MM.1S (cell line): ENCODE measurements at regions not wholly inside any gene's neighbourhood (a gene's known extent, or its start where the extent isn't known, plus 50 kb on each side); places are given as distances from the start of the nearest gene placed in this dataset.

Experiments used
- EZH2 ChIP-seq: fragments of 300-600 bp; sonication (generic); optimal IDR thresholded peaks from 2 replicates; pipeline ENCODE3; 2017; ENCODE audit warnings: low read depth, mild to moderate bottlenecking, antibody characterized with exemption, low read length, mixed read lengths
- EZH2phosphoT487 ChIP-seq: fragments of 300-600 bp; sonication (generic); IDR thresholded peaks from 2 replicates; pipeline ENCODE4 v1.6.1; 2018; ENCODE audit warnings: antibody characterized with exemption, low read length
- TF ChIP-seq, protein P1 (sequence below): fragments of 300-600 bp; sonication (generic); IDR thresholded peaks from 2 replicates; pipeline ENCODE4 v1.5.1; 2016; ENCODE audit warnings: antibody characterized with exemption, low read length, mixed read lengths

DNA sequence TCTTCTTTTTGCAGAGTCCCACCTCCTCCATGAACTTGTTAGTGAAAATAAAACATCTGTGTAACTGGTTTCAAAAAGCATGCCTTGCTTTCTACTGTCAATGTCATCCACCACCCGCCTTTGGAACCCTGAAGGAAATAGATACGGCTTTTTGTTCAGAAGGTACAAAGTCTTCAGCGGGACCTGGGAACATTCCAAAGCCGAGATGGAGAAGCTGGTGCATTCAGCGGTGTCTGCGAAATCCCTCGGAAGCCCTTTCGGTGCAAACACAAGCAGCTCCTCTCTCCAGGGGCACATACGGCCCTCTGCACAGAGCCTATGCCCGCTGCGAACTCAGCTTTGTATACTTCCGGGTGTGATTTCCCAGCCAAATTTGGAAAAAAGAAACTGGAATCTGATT is 555.8 kb upstream of the SALL3 start:
- TF ChIP-seq, protein P1, sequence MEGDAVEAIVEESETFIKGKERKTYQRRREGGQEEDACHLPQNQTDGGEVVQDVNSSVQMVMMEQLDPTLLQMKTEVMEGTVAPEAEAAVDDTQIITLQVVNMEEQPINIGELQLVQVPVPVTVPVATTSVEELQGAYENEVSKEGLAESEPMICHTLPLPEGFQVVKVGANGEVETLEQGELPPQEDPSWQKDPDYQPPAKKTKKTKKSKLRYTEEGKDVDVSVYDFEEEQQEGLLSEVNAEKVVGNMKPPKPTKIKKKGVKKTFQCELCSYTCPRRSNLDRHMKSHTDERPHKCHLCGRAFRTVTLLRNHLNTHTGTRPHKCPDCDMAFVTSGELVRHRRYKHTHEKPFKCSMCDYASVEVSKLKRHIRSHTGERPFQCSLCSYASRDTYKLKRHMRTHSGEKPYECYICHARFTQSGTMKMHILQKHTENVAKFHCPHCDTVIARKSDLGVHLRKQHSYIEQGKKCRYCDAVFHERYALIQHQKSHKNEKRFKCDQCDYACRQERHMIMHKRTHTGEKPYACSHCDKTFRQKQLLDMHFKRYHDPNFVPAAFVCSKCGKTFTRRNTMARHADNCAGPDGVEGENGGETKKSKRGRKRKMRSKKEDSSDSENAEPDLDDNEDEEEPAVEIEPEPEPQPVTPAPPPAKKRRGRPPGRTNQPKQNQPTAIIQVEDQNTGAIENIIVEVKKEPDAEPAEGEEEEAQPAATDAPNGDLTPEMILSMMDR, result no peak
- no peak for TF ChIP-seq EZH2
- TF ChIP-seq EZH2phosphoT487, result no peak
